Natural killer cell (primary cell): ENCODE measurements at regions not wholly inside any gene's neighbourhood (a gene's known extent, or its start where the extent isn't known, plus 50 kb on each side); places are given as distances from the start of the nearest gene placed in this dataset.

ENCODE experiments used
- ATAC-seq, 3 donors: fragments of 150-1000 bp in 2 of 3; fragments of 200-7000 bp in 1 of 3; cut with Tn5 transposase; 1 replicate in 1 of 3; 2 replicates in 2 of 3; pipeline ENCODE4 v1.10.0; 2021; ENCODE audit warnings: mild to moderate bottlenecking in 2 of 3, moderate library complexity in 2 of 3
- DNase-seq, 2 donors: peaks; one replicate each; pipeline versions ENCODE4 v3.0.0 to v3.0.0-alpha.2; 2013 to 2021; ENCODE audit warnings: mixed read lengths in 1 of 2
- H3K27ac ChIP-seq: one replicate; pipeline ENCODE4 v1.5.1; 2013; ENCODE audit warnings: mild to moderate bottlenecking, low read length
- H3K27me3 ChIP-seq: one replicate; pipeline ENCODE4 v1.6.1; 2013; ENCODE audit warnings: low read length; ENCODE audit not compliant: control insufficient read depth, insufficient read depth
- H3K36me3 ChIP-seq: one replicate; pipeline ENCODE4 v1.6.1; 2013; ENCODE audit warnings: low read length; ENCODE audit not compliant: control insufficient read depth, insufficient read depth
- H3K4me1 ChIP-seq: one replicate; pipeline ENCODE4 v1.6.1; 2013; ENCODE audit warnings: low read length; ENCODE audit not compliant: control insufficient read depth, insufficient read depth
- H3K4me3 ChIP-seq: one replicate; pipeline ENCODE4 v1.5.1; 2013; ENCODE audit warnings: low read length
- H3K9me3 ChIP-seq: one replicate; pipeline ENCODE4 v1.6.1; 2013; ENCODE audit warnings: low read length; ENCODE audit not compliant: control insufficient read depth, insufficient read depth
- H3K27ac Mint-ChIP-seq, 2 donors: one replicate each; pipeline ENCODE4 v1.8.0; 2022; ENCODE audit warnings: mild to moderate bottlenecking in 2 of 2, mixed read lengths in 2 of 2, moderate library complexity in 1 of 2
- H3K27me3 Mint-ChIP-seq, 2 donors: one replicate each; pipeline ENCODE4 v1.8.0; 2022; ENCODE audit warnings: low read depth in 2 of 2, mixed read lengths in 2 of 2
- H3K36me3 Mint-ChIP-seq: one replicate; pipeline ENCODE4 v1.8.0; 2022; ENCODE audit warnings: mixed read lengths
- H3K4me1 Mint-ChIP-seq, 2 donors: one replicate each; pipeline ENCODE4 v1.8.0; 2022; ENCODE audit warnings: mixed read lengths in 2 of 2
- H3K4me3 Mint-ChIP-seq: one replicate; pipeline ENCODE4 v1.8.0; 2022; ENCODE audit warnings: mild to moderate bottlenecking, moderate library complexity, mixed read lengths
- H3K9me3 Mint-ChIP-seq, 2 donors: one replicate each; pipeline ENCODE4 v1.8.0; 2022; ENCODE audit warnings: mixed read lengths in 2 of 2
- CTCF ChIP-seq: fragments of 200-600 bp; IDR thresholded peaks from one replicate; pipeline ENCODE4 v1.8.0; 2022; ENCODE audit warnings: antibody characterized with exemption
- WGBS: methylation state at CpG from one replicate; pipeline ENCODE4 v1.1.7; 2013; ENCODE audit warnings: missing lambda C conversion rate; ENCODE audit not compliant: insufficient coverage; 5-methylcytosine and 5-hydroxymethylcytosine counted together
- intact Hi-C: fragments of 100-400 bp; cut with micrococcal nuclease; formaldehyde crosslinking; loops from one replicate; pipeline ENCODE4 v1.14.2; 2022

- H3K4me1 Mint-ChIP-seq, result no peaks in the 10 kb centered on the region
- 86% methylated on average over 4 of the region's 4 CpGs for WGBS
- intact Hi-C loops, result no loop called here
- no peak overlapping the region for H3K4me3 Mint-ChIP-seq
- DNase-seq (no peak), ATAC-seq (no peak)
- no peaks in the 10 kb centered on the region for H3K4me1 ChIP-seq
- H3K4me3 ChIP-seq, result no peak overlapping the region
- peaks cover 0 to 2% of the 10 kb centered on the region in 2 donors for H3K9me3 Mint-ChIP-seq
- no peaks in the 10 kb centered on the region for H3K36me3 Mint-ChIP-seq
- no peak overlapping the region for H3K27ac ChIP-seq
- no peaks in the 10 kb centered on the region for H3K9me3 ChIP-seq
- no peaks in the 10 kb centered on the region for H3K27me3 ChIP-seq
- H3K36me3 ChIP-seq, result no peaks in the 10 kb centered on the region
- no peak overlapping the region for H3K27ac Mint-ChIP-seq
- TF ChIP-seq CTCF, result no peak
- no peaks in the 10 kb centered on the region for H3K27me3 Mint-ChIP-seq
Observed at GRCh38 chr4:138724530-138724929, 291.1 kb upstream of the NOCT start.

GRCh38 chr4:138716559-138717335 is 298.8 kb upstream of the NOCT start:
- no peaks in the 10 kb centered on the region for H3K36me3 ChIP-seq
- no peaks in the 10 kb centered on the region for H3K4me1 ChIP-seq
- H3K4me3 ChIP-seq, result no peak overlapping the region
- ATAC-seq (no peak), DNase-seq (no peak)
- TF ChIP-seq CTCF, result no peak
- Mint-ChIP-seq H3K4me3 (no peak overlapping the region), H3K4me1 (no peaks in the 10 kb centered on the region), H3K27ac (no peak overlapping the region), H3K27me3 (no peaks in the 10 kb centered on the region), H3K36me3 (no peaks in the 10 kb centered on the region), H3K9me3 (peaks cover 0 to 2% of the 10 kb centered on the region in 2 donors)
- no peaks in the 10 kb centered on the region for H3K27me3 ChIP-seq
- H3K27ac ChIP-seq, result no peak overlapping the region
- no peaks in the 10 kb centered on the region for H3K9me3 ChIP-seq
- WGBS, result 80% methylated on average over 8 of the region's 9 CpGs
- intact Hi-C loops, result no loop called here

- TF ChIP-seq CTCF, result no peak
- H3K36me3 Mint-ChIP-seq, result no peaks in the 10 kb centered on the region
- ATAC-seq, result no peak
- intact Hi-C loops, result no loop called here
- Histone ChIP-seq H3K4me3 (no peak overlapping the region), H3K27ac (no peak overlapping the region), H3K27me3 (no peaks in the 10 kb centered on the region), H3K36me3 (no peaks in the 10 kb centered on the region), H3K4me1 (no peaks in the 10 kb centered on the region), H3K9me3 (no peaks in the 10 kb centered on the region)
- WGBS, result 81% methylated on average over 6 of the region's 7 CpGs
- peaks cover 2 to 8% of the 10 kb centered on the region in 2 donors for H3K9me3 Mint-ChIP-seq
- H3K4me1 Mint-ChIP-seq, result no peaks in the 10 kb centered on the region
- H3K4me3 Mint-ChIP-seq, result no peak overlapping the region
- H3K27me3 Mint-ChIP-seq, result peaks cover 0 to 2% of the 10 kb centered on the region in 2 donors
- DNase-seq, result no peak
- no peak overlapping the region for H3K27ac Mint-ChIP-seq
Observed at GRCh38 chr4:138710297-138710696, 305.3 kb upstream of the NOCT start.

- ATAC-seq (no peak), DNase-seq (no peak)
- no peaks in the 10 kb centered on the region for H3K9me3 ChIP-seq
- no peaks in the 10 kb centered on the region for H3K4me1 ChIP-seq
- no peak overlapping the region for H3K4me3 ChIP-seq
- intact Hi-C loops, result no loop called here
- peaks cover 0 to 2% of the 10 kb centered on the region in 2 donors for H3K27me3 Mint-ChIP-seq
- peaks cover 2 to 8% of the 10 kb centered on the region in 2 donors for H3K9me3 Mint-ChIP-seq
- no peak overlapping the region for H3K27ac ChIP-seq
- no peaks in the 10 kb centered on the region for H3K27me3 ChIP-seq
- no peak overlapping the region for H3K4me3 Mint-ChIP-seq
- no peaks in the 10 kb centered on the region for H3K4me1 Mint-ChIP-seq
- no peaks in the 10 kb centered on the region for H3K36me3 Mint-ChIP-seq
- 90% methylated on average over 3 of the region's 3 CpGs for WGBS
- no peaks in the 10 kb centered on the region for H3K36me3 ChIP-seq
- TF ChIP-seq CTCF, result no peak
- no peak overlapping the region for H3K27ac Mint-ChIP-seq
Observed at GRCh38 chr4:138709859-138710258, 305.7 kb upstream of the NOCT start.
